ENCODE measurements at regions not wholly inside any gene's neighbourhood (a gene's known extent, or its start where the extent isn't known, plus 50 kb on each side); places are given as distances from the start of the nearest gene placed in this dataset.

- 88% methylated on average over 2 of the region's 2 CpGs for WGBS (ENCODE audit: low lambda C conversion rate, missing lambda C conversion rate)
- no peaks in the 10 kb centered on the region for H3K36me3 ChIP-seq (replicated peaks; ENCODE audit: insufficient read depth, low read depth)
- DNase-seq (ENCODE audit: low spot score): no peak
- H2AFZ ChIP-seq: no peak overlapping the region
- H3K27me3 ChIP-seq: no peaks in the 10 kb centered on the region
- H3K9me2 ChIP-seq (replicated peaks; ENCODE audit: insufficient read depth): no peaks in the 10 kb centered on the region
- no peaks in the 10 kb centered on the region for H4K20me1 ChIP-seq (ENCODE audit: insufficient read depth, poor library complexity, severe bottlenecking)
- TF ChIP-seq EZH2phosphoT487 (IDR thresholded peaks at IDR 0.05; ENCODE audit: low read depth, severe bottlenecking, unreplicated experiment): no peak
- no peaks in the 10 kb centered on the region for H3K79me2 ChIP-seq
- no peak overlapping the region for H3K4me2 ChIP-seq
- H3K9me3 ChIP-seq (ENCODE audit: low read depth): no peaks in the 10 kb centered on the region
- no peak overlapping the region for H3K4me3 ChIP-seq
- H3K4me1 ChIP-seq (ENCODE audit: insufficient read depth): no peaks in the 10 kb centered on the region
- H3K27ac ChIP-seq: no peak overlapping the region
These were observed 680.1 kb upstream of the RAB6C start for GRCh38 chr2:129299338-129299737.

DNA sequence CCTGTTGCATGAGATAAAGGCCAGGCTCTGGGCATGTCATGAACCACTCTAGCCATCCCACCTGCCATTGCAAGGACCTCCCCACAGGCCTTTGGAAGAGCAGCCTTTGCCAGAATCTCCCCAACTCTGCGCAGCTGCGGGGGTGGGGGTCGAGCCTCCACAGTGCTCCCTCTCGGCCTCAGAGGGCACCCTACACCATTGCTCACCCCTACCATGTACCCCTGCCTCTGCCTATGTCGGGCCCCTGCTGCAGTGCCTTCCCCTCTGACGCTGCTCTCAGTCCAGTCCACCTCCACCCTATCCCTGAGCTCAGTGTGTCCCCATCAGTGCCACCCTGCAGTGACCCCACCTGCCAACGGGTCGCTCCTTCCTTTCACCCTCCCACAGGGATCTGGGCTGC lies 679.7 kb upstream of the RAB6C start:
- no peak for DNase-seq (ENCODE audit: low spot score)
- Histone ChIP-seq H3K9me2 (replicated peaks; ENCODE audit: insufficient read depth) (no peaks in the 10 kb centered on the region), H3K4me3 (no peak overlapping the region), H3K27me3 (no peaks in the 10 kb centered on the region), H3K9me3 (ENCODE audit: low read depth) (no peaks in the 10 kb centered on the region), H3K79me2 (no peaks in the 10 kb centered on the region), H3K36me3 (replicated peaks; ENCODE audit: insufficient read depth, low read depth) (no peaks in the 10 kb centered on the region), H4K20me1 (ENCODE audit: insufficient read depth, poor library complexity, severe bottlenecking) (no peaks in the 10 kb centered on the region), H3K4me1 (ENCODE audit: insufficient read depth) (no peaks in the 10 kb centered on the region), H3K4me2 (no peak overlapping the region), H2AFZ (no peak overlapping the region), H3K27ac (no peak overlapping the region)
- TF ChIP-seq EZH2 (IDR thresholded peaks at IDR 0.05; ENCODE audit: borderline replicate concordance): no peak
- TF ChIP-seq, protein P1, sequence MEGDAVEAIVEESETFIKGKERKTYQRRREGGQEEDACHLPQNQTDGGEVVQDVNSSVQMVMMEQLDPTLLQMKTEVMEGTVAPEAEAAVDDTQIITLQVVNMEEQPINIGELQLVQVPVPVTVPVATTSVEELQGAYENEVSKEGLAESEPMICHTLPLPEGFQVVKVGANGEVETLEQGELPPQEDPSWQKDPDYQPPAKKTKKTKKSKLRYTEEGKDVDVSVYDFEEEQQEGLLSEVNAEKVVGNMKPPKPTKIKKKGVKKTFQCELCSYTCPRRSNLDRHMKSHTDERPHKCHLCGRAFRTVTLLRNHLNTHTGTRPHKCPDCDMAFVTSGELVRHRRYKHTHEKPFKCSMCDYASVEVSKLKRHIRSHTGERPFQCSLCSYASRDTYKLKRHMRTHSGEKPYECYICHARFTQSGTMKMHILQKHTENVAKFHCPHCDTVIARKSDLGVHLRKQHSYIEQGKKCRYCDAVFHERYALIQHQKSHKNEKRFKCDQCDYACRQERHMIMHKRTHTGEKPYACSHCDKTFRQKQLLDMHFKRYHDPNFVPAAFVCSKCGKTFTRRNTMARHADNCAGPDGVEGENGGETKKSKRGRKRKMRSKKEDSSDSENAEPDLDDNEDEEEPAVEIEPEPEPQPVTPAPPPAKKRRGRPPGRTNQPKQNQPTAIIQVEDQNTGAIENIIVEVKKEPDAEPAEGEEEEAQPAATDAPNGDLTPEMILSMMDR (IDR thresholded peaks at IDR 0.05; ENCODE audit: poor library complexity): no peak
- no peak for TF ChIP-seq EZH2phosphoT487 (IDR thresholded peaks at IDR 0.05; ENCODE audit: low read depth, severe bottlenecking, unreplicated experiment)
- whole genome bisulfite sequencing (ENCODE audit: low lambda C conversion rate, missing lambda C conversion rate): 97% methylated on average over 8 of the region's 8 CpGs

- no peaks in the 10 kb centered on the region for H3K27me3 ChIP-seq
- no peaks in the 10 kb centered on the region for H3K36me3 ChIP-seq (replicated peaks; ENCODE audit: insufficient read depth, low read depth)
- no peak for DNase-seq (ENCODE audit: low spot score)
- H4K20me1 ChIP-seq (ENCODE audit: insufficient read depth, poor library complexity, severe bottlenecking): no peaks in the 10 kb centered on the region
- H2AFZ ChIP-seq: no peak overlapping the region
- no peak overlapping the region for H3K4me3 ChIP-seq
- no peaks in the 10 kb centered on the region for H3K9me2 ChIP-seq (replicated peaks; ENCODE audit: insufficient read depth)
- H3K27ac ChIP-seq: no peak overlapping the region
- H3K4me1 ChIP-seq (ENCODE audit: insufficient read depth): no peaks in the 10 kb centered on the region
- TF ChIP-seq EZH2phosphoT487 (IDR thresholded peaks at IDR 0.05; ENCODE audit: low read depth, severe bottlenecking, unreplicated experiment): no peak
- TF ChIP-seq EZH2 (IDR thresholded peaks at IDR 0.05; ENCODE audit: borderline replicate concordance): no peak
- TF ChIP-seq, protein P1 (IDR thresholded peaks at IDR 0.05; ENCODE audit: poor library complexity): no peak
- H3K79me2 ChIP-seq: no peaks in the 10 kb centered on the region
- no peaks in the 10 kb centered on the region for H3K9me3 ChIP-seq (ENCODE audit: low read depth)
- no peak overlapping the region for H3K4me2 ChIP-seq
- 95% methylated on average over 9 of the region's 9 CpGs for WGBS (ENCODE audit: low lambda C conversion rate, missing lambda C conversion rate)
These were observed 679.0 kb upstream of the RAB6C start for GRCh38 chr2:129300456-129300855.

- Histone ChIP-seq H3K27me3 (no peaks in the 10 kb centered on the region), H3K9me2 (replicated peaks; ENCODE audit: insufficient read depth) (no peaks in the 10 kb centered on the region), H3K4me2 (no peak overlapping the region), H3K27ac (no peak overlapping the region), H3K9me3 (ENCODE audit: low read depth) (no peaks in the 10 kb centered on the region), H4K20me1 (ENCODE audit: insufficient read depth, poor library complexity, severe bottlenecking) (no peaks in the 10 kb centered on the region), H3K4me3 (no peak overlapping the region), H3K4me1 (ENCODE audit: insufficient read depth) (no peaks in the 10 kb centered on the region), H3K79me2 (no peaks in the 10 kb centered on the region), H3K36me3 (replicated peaks; ENCODE audit: insufficient read depth, low read depth) (no peaks in the 10 kb centered on the region), H2AFZ (no peak overlapping the region)
- 74% methylated on average over 5 of the region's 5 CpGs for WGBS (ENCODE audit: low lambda C conversion rate, missing lambda C conversion rate)
- no peak for DNase-seq (ENCODE audit: low spot score)
- TF ChIP-seq EZH2 (IDR thresholded peaks at IDR 0.05; ENCODE audit: borderline replicate concordance): no peak
- TF ChIP-seq, protein P1 (IDR thresholded peaks at IDR 0.05; ENCODE audit: poor library complexity): no peak
- TF ChIP-seq EZH2phosphoT487 (IDR thresholded peaks at IDR 0.05; ENCODE audit: low read depth, severe bottlenecking, unreplicated experiment): no peak
These were observed 678.0 kb upstream of the RAB6C start for GRCh38 chr2:129301431-129301913.
